HepG2 (cell line): ENCODE measurements at regions not wholly inside any gene's neighbourhood (a gene's known extent, or its start where the extent isn't known, plus 50 kb on each side); places are given as distances from the start of the nearest gene placed in this dataset.

Source experiments
- ATAC-seq: fragments of 200-7000 bp; cut with Tn5 transposase; 3 replicates; pipeline ENCODE4 v1.9.1; 2020; ENCODE audit warnings: mild to moderate bottlenecking, moderate library complexity
- BruUV-seq: library from RNA; stranded (reverse); fragments of 400-500 nt; replicated peaks from 2 replicates; lab custom pipeline; 2021; lab: Mats Ljungman, UMichigan
- CTCF ChIA-PET: fragments of 300-600 bp; formaldehyde crosslinking; extraction: SDS; loops from one replicate; lab custom pipeline; 2021; ENCODE audit warnings: low total read pairs, inconsistent platforms, low intra/inter-chr PET ratio; lab: Yijun Ruan, JAX
- POLR2A ChIA-PET: fragments of 350-600 bp; sonication (Branson Sonifier 250); formaldehyde crosslinking; loops from one replicate; lab custom pipeline; 2020; ENCODE audit warnings: antibody characterized with exemption, inconsistent platforms; lab: Yijun Ruan, JAX
- DNase-seq: peaks from one replicate; pipeline ENCODE4 v3.0.0-alpha.2; 2015; ENCODE audit warnings: low spot score
- FAIRE-seq: peaks from 3 replicates; lab custom pipeline; 2011; peaks lifted over from hg19 to GRCh38; lab: Jason Lieb, UNC
- H2AFZ ChIP-seq: one replicate; pipeline ENCODE4 v1.6.1; 2011; ENCODE audit warnings: low read length, inconsistent platforms
- H3K27ac ChIP-seq: fragments of 300-600 bp; 3 replicates; pipeline ENCODE4 v1.8.0; 2011; ENCODE audit warnings: mixed run types, mild to moderate bottlenecking, mixed read lengths, low read length, inconsistent platforms; ENCODE audit not compliant: insufficient read depth; ENCODE audit errors: extremely low read length
- H3K27me3 ChIP-seq, 2 experiments: fragments of 200-600 bp in 1 of 2; 2 replicates in 1 of 2; 3 replicates in 1 of 2; pipeline versions ENCODE4 v1.6.0 to v1.8.0; 2011; ENCODE audit warnings: low read length in 2 of 2, mild to moderate bottlenecking in 2 of 2, moderate library complexity in 2 of 2, inconsistent platforms in 1 of 2; ENCODE audit not compliant: insufficient read depth in 2 of 2, control insufficient read depth in 1 of 2
- H3K36me3 ChIP-seq, 2 experiments: fragments of 200-600 bp in 1 of 2; replicated peaks in 1 of 2; 2 replicates in 1 of 2; 3 replicates in 1 of 2; pipeline versions ENCODE4 v1.5.1 to v1.8.0; 2011; ENCODE audit warnings: low read length in 2 of 2, inconsistent platforms in 1 of 2; ENCODE audit not compliant: insufficient read depth in 2 of 2, control insufficient read depth in 1 of 2
- H3K4me1 ChIP-seq: 2 replicates; pipeline ENCODE4 v1.5.1; 2012; ENCODE audit warnings: low read length, inconsistent platforms; ENCODE audit not compliant: insufficient read depth
- H3K4me2 ChIP-seq: 2 replicates; pipeline ENCODE4 v1.6.0; 2011; ENCODE audit warnings: low read depth, low read length, inconsistent platforms
- H3K4me3 ChIP-seq, 3 experiments: fragments of 200-600 bp in 1 of 3; sonication (generic), shearing (Covaris generic) in 1 of 3; replicated peaks in 1 of 3; 2 replicates each; pipeline ENCODE4 v1.5.1; 2011 to 2016; ENCODE audit warnings: low read length in 3 of 3, inconsistent platforms in 2 of 3, low read depth in 2 of 3, mild to moderate bottlenecking in 2 of 3, control low read depth in 1 of 3, mixed read lengths in 1 of 3; ENCODE audit not compliant: insufficient read depth in 1 of 3
- H3K79me2 ChIP-seq: one replicate; pipeline ENCODE4 v1.6.1; 2011; ENCODE audit warnings: low read length, inconsistent platforms; ENCODE audit not compliant: insufficient read depth
- H3K9ac ChIP-seq: 2 replicates; pipeline ENCODE4 v1.6.0; 2011; ENCODE audit warnings: mild to moderate bottlenecking, low read depth, low read length, inconsistent platforms; ENCODE audit not compliant: insufficient read depth
- H3K9me3 ChIP-seq: 2 replicates; pipeline ENCODE4 v1.5.1; 2012; ENCODE audit warnings: mild to moderate bottlenecking, low read length
- H4K20me1 ChIP-seq: 2 replicates; pipeline ENCODE4 v1.6.0; 2011; ENCODE audit warnings: inconsistent platforms, mild to moderate bottlenecking, low read length, moderate library complexity; ENCODE audit not compliant: insufficient read depth
- CENPX ChIP-seq: sonication (generic); formaldehyde crosslinking; IDR thresholded peaks from 2 replicates; pipeline ENCODE4 v1.9.0; 2021; ENCODE audit warnings: mild to moderate bottlenecking, missing genetic modification reagents, moderate library complexity
- EED ChIP-seq: sonication (generic); formaldehyde crosslinking; IDR thresholded peaks from 2 replicates; pipeline ENCODE4 v1.5.0; 2020; ENCODE audit warnings: mild to moderate bottlenecking, missing genetic modification reagents
- FOXA1 ChIP-seq, 2 experiments: fragments of 450-650 bp in 1 of 2; sonication (generic) in 1 of 2; formaldehyde crosslinking in 1 of 2; IDR thresholded peaks; 2 replicates each; pipeline versions ENCODE4 v1.4.0 to v1.6.1; 2016 to 2020; ENCODE audit warnings: missing genetic modification reagents in 1 of 2
- GATA4 ChIP-seq: sonication (generic); IDR thresholded peaks from 2 replicates; pipeline ENCODE4 v1.6.1; 2016; ENCODE audit warnings: antibody characterized with exemption, low read depth, borderline replicate concordance
- IKZF4 ChIP-seq: sonication (generic); formaldehyde crosslinking; IDR thresholded peaks from 2 replicates; pipeline ENCODE4 v1.5.1; 2020; ENCODE audit warnings: borderline replicate concordance, mild to moderate bottlenecking, low read depth, missing genetic modification reagents; ENCODE audit errors: not compliant biosample characterization
- KDM5A ChIP-seq: fragments of 200-600 bp; sonication (generic); IDR thresholded peaks from 2 replicates; pipeline ENCODE4 v1.7.0; 2018; ENCODE audit warnings: antibody characterized with exemption, mild to moderate bottlenecking, low read length, borderline replicate concordance
- LRRFIP1 ChIP-seq: sonication (generic); formaldehyde crosslinking; conservative IDR thresholded peaks from 2 replicates; pipeline ENCODE4 v1.4.0; 2020; ENCODE audit warnings: missing genetic modification reagents
- MEIS1 ChIP-seq: sonication (generic); formaldehyde crosslinking; IDR thresholded peaks from 2 replicates; pipeline ENCODE4 v1.9.0; 2021; ENCODE audit warnings: mild to moderate bottlenecking, missing genetic modification reagents, moderate library complexity, borderline replicate concordance
- MIXL1 ChIP-seq: IDR thresholded peaks from 2 replicates; pipeline ENCODE4 v1.6.1; 2016
- RCOR2 ChIP-seq: IDR thresholded peaks from 2 replicates; pipeline ENCODE4 v1.6.1; 2016; ENCODE audit warnings: missing biosample characterization, missing genetic modification reagents
- SKIL ChIP-seq: sonication (generic); formaldehyde crosslinking; IDR thresholded peaks from 2 replicates; pipeline ENCODE4 v1.8.0; 2022; ENCODE audit warnings: missing genetic modification reagents, mild to moderate bottlenecking, moderate library complexity, borderline replicate concordance
- ZC3H13 ChIP-seq: sonication (generic); formaldehyde crosslinking; IDR thresholded peaks from 2 replicates; pipeline ENCODE4 v1.8.1; 2023; ENCODE audit warnings: mild to moderate bottlenecking, missing genetic modification reagents, moderate library complexity
- ZNF570 ChIP-seq: sonication (generic); formaldehyde crosslinking; IDR thresholded peaks from 2 replicates; pipeline ENCODE4 v1.4.0; 2020; ENCODE audit warnings: mild to moderate bottlenecking, missing genetic modification reagents, borderline replicate concordance
- ZNF781 ChIP-seq: sonication (generic); formaldehyde crosslinking; IDR thresholded peaks from 2 replicates; pipeline ENCODE4 v1.5.1; 2020; ENCODE audit warnings: borderline replicate concordance, mild to moderate bottlenecking, missing genetic modification reagents; ENCODE audit errors: not compliant biosample characterization
- ZNF841 ChIP-seq: sonication (generic); formaldehyde crosslinking; IDR thresholded peaks from 2 replicates; pipeline ENCODE4 v1.8.1; 2023; ENCODE audit warnings: missing genetic modification reagents, borderline replicate concordance
- WGBS: methylation state at CpG from one replicate; pipeline ENCODE4 v1.1.6; 2017; ENCODE audit warnings: low lambda C conversion rate; 5-methylcytosine and 5-hydroxymethylcytosine counted together
- in situ Hi-C: cut with HindIII; loops from 2 replicates; pipeline ENCODE4 v1.10.0; 2017; ENCODE audit warnings: low pct_unique_long_range_greater_than_20kb; ENCODE audit not compliant: extremely low pct_ligation_motif_present
- intact Hi-C: fragments of 100-400 bp; cut with micrococcal nuclease; formaldehyde crosslinking; loops from one replicate; pipeline ENCODE4 v1.10.0; 2022; ENCODE audit not compliant: unreplicated experiment

- TF ChIP-seq LRRFIP1 (CRISPR knock-in tag) (no peak), CENPX (CRISPR knock-in tag) (no peak), IKZF4 (no peak), ZNF570 (CRISPR knock-in tag) (no peak)
Observed at GRCh38 chr10:109029870-109030269, 893.4 kb downstream of the XPNPEP1 start (continued).

- POLR2A ChIA-PET = no interaction called here
- BruUV-seq = no TSS peak
- Histone ChIP-seq H3K79me2 (no peaks in the 10 kb centered on the region), H3K27me3 (no peaks in the 10 kb centered on the region), H3K9me3 (no peaks in the 10 kb centered on the region), H3K4me1 (no peaks in the 10 kb centered on the region), H4K20me1 (no peaks in the 10 kb centered on the region), H3K4me3 (no peak overlapping the region), H3K36me3 (no peaks in the 10 kb centered on the region), H3K4me2 (no peak overlapping the region), H3K27ac (no peak overlapping the region), H2AFZ (no peak overlapping the region), H3K9ac (no peak overlapping the region)
- 0% methylated on average over 1 of the region's 1 CpG for WGBS
- CTCF ChIA-PET = no interaction called here
- in situ Hi-C loops (no loop called here), intact Hi-C loops (no loop called here)
- ATAC-seq = no peak
- FAIRE-seq = no peak
- DNase-seq = no peak
- no peak for TF ChIP-seq ZNF841
- no peak for TF ChIP-seq FOXA1 (IDR thresholded peaks at IDR 0.05)
- TF ChIP-seq FOXA1 (CRISPR knock-in tag; IDR thresholded peaks at IDR 0.05) = no peak
- no peak for TF ChIP-seq EED (CRISPR knock-in tag)
- TF ChIP-seq MEIS1 (CRISPR knock-in tag) = no peak
- no peak for TF ChIP-seq ZNF781 (CRISPR knock-in tag)
- no peak for TF ChIP-seq KDM5A
- TF ChIP-seq RCOR2 = no peak
- TF ChIP-seq GATA4 = no peak
- TF ChIP-seq ZC3H13 = no peak
- TF ChIP-seq MIXL1 (CRISPR knock-in tag) = no peak
- TF ChIP-seq SKIL (CRISPR knock-in tag) = no peak
Observed at GRCh38 chr10:109027534-109028185, 895.7 kb downstream of the XPNPEP1 start.
